Transverse colon (tissue), 4 donors: ENCODE measurements at regions not wholly inside any gene's neighbourhood (a gene's known extent, or its start where the extent isn't known, plus 50 kb on each side); places are given as distances from the start of the nearest gene placed in this dataset.

Experiments used
- DNase-seq: peaks from one replicate; pipeline ENCODE4 v3.0.0-alpha.2; 2019
- H3K27ac ChIP-seq, 4 donors: fragments of 200-600 bp; sonication (generic); 2 replicates each; pipeline ENCODE4 v1.5.1; 2016 to 2018; ENCODE audit warnings: inconsistent platforms in 4 of 4
- H3K27me3 ChIP-seq: fragments of 200-600 bp; sonication (generic); 2 replicates; pipeline ENCODE4 v1.5.1; 2017; ENCODE audit warnings: inconsistent platforms
- H3K36me3 ChIP-seq, 4 donors: fragments of 200-600 bp; sonication (generic); 2 replicates each; pipeline ENCODE4 v1.5.1; 2017 to 2019; ENCODE audit warnings: inconsistent platforms in 4 of 4
- H3K4me1 ChIP-seq, 4 donors: fragments of 200-600 bp; sonication (generic); 2 replicates each; pipeline ENCODE4 v1.5.1; 2017 to 2020; ENCODE audit warnings: inconsistent platforms in 4 of 4
- H3K4me3 ChIP-seq, 4 donors: fragments of 200-600 bp; sonication (generic); 1 replicate in 1 of 4; 2 replicates in 3 of 4; pipeline versions ENCODE4 v1.5.1 to v1.6.1; 2017 to 2019; ENCODE audit warnings: inconsistent platforms in 4 of 4
- H3K9me3 ChIP-seq, 2 donors: fragments of 200-600 bp; sonication (generic); 2 replicates each; pipeline ENCODE4 v1.5.1; 2017 to 2019; ENCODE audit warnings: inconsistent platforms in 2 of 2
- EP300 ChIP-seq: sonication (generic); formaldehyde crosslinking; IDR thresholded peaks from one replicate; pipeline ENCODE4 v1.6.1; 2017; ENCODE audit warnings: antibody characterized with exemption, low read depth
- POLR2A ChIP-seq: fragments of 450-650 bp; IDR thresholded peaks from one replicate; pipeline ENCODE4 v1.6.1; 2016; ENCODE audit warnings: antibody characterized with exemption, mild to moderate bottlenecking, moderate library complexity
- POLR2AphosphoS5 ChIP-seq, 3 donors: sonication (generic); formaldehyde crosslinking; IDR thresholded peaks; one replicate each; pipeline ENCODE4 v1.6.1; 2016; ENCODE audit warnings: antibody characterized with exemption in 3 of 3
- WGBS, 2 donors: methylation state at CpG; one replicate each; pipeline ENCODE4 v1.1.5; 2018; ENCODE audit warnings: low coverage in 1 of 2; 5-methylcytosine and 5-hydroxymethylcytosine counted together
- in situ Hi-C, 4 donors: fragments of 200-750 bp; cut with MboI; loops; one replicate each; pipeline versions ENCODE4 v1.15.0 to v1.15.1; 2017; ENCODE audit warnings: low sequenced_read_pairs in 3 of 4, low pct_ligation_motif_present in 1 of 4, low pct_unique_long_range_greater_than_20kb in 1 of 4
- intact Hi-C: fragments of 100-400 bp; cut with DNase I; formaldehyde crosslinking; loops from one replicate; pipeline ENCODE4 v1.15.1; 2023; ENCODE audit warnings: low total_unique reads
- TF ChIP-seq, protein P1 (sequence below), 5 experiments: fragments of 200-600 bp in 3 of 5; fragments of 450-650 bp in 2 of 5; sonication (generic) in 3 of 5; IDR thresholded peaks; 1 replicate in 2 of 5; 2 replicates in 3 of 5; pipeline ENCODE4 v1.5.1; 2016 to 2017; ENCODE audit warnings: antibody characterized with exemption in 5 of 5, inconsistent platforms in 3 of 5, mild to moderate bottlenecking in 2 of 5, moderate library complexity in 1 of 5

DNA sequence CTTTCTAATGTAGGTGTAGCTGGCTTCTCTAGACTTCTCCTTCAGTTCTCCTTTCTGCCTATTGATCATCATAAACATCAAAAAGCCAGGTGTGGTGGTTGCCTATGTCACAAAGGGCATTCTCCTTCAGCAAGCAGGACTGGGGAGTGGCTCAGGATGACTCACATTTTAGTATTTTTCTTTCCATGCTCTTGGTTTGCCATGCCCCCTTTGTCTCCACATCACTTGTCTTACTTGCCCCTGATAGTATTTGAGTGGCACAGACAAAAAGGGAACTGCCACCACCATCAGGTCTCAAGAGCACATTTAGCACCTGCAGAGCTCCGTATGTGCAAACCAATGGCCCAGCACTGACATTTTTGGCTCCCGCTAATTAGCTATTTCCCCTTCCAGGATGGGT is 698.8 kb downstream of the DHX35 start:
- Histone ChIP-seq H3K27me3 (no peaks in the 10 kb centered on the region), H3K27ac (no peak overlapping the region), H3K4me1 (no peaks in the 10 kb centered on the region), H3K36me3 (no peaks in the 10 kb centered on the region), H3K9me3 (no peaks in the 10 kb centered on the region), H3K4me3 (no peak overlapping the region)
- in situ Hi-C loops = no loop called here
- WGBS, 2 donors = 88 to 93% methylated on average over 2 of the region's 2 CpGs
- TF ChIP-seq POLR2A (no peak), EP300 (no peak), POLR2AphosphoS5 (IDR thresholded peaks at IDR 0.05) (no peak)
- TF ChIP-seq, protein P1, sequence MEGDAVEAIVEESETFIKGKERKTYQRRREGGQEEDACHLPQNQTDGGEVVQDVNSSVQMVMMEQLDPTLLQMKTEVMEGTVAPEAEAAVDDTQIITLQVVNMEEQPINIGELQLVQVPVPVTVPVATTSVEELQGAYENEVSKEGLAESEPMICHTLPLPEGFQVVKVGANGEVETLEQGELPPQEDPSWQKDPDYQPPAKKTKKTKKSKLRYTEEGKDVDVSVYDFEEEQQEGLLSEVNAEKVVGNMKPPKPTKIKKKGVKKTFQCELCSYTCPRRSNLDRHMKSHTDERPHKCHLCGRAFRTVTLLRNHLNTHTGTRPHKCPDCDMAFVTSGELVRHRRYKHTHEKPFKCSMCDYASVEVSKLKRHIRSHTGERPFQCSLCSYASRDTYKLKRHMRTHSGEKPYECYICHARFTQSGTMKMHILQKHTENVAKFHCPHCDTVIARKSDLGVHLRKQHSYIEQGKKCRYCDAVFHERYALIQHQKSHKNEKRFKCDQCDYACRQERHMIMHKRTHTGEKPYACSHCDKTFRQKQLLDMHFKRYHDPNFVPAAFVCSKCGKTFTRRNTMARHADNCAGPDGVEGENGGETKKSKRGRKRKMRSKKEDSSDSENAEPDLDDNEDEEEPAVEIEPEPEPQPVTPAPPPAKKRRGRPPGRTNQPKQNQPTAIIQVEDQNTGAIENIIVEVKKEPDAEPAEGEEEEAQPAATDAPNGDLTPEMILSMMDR (IDR thresholded peaks at IDR 0.05) = no peak
- no peak for DNase-seq
- intact Hi-C loops = no loop called here

- in situ Hi-C loops (no loop called here), intact Hi-C loops (no loop called here)
- Histone ChIP-seq H3K27ac (no peak overlapping the region), H3K9me3 (no peaks in the 10 kb centered on the region), H3K36me3 (no peaks in the 10 kb centered on the region), H3K4me1 (no peaks in the 10 kb centered on the region), H3K4me3 (no peak overlapping the region), H3K27me3 (no peaks in the 10 kb centered on the region)
- DNase-seq = no peak
- WGBS, 2 donors = 29 to 88% methylated on average over 1 of the region's 1 CpG
- TF ChIP-seq POLR2AphosphoS5 (IDR thresholded peaks at IDR 0.05) (no peak), POLR2A (no peak), EP300 (no peak)
- TF ChIP-seq, protein P1 (IDR thresholded peaks at IDR 0.05) = no peak
Observed at GRCh38 chr20:39660226-39660625, 698.1 kb downstream of the DHX35 start.

DNA sequence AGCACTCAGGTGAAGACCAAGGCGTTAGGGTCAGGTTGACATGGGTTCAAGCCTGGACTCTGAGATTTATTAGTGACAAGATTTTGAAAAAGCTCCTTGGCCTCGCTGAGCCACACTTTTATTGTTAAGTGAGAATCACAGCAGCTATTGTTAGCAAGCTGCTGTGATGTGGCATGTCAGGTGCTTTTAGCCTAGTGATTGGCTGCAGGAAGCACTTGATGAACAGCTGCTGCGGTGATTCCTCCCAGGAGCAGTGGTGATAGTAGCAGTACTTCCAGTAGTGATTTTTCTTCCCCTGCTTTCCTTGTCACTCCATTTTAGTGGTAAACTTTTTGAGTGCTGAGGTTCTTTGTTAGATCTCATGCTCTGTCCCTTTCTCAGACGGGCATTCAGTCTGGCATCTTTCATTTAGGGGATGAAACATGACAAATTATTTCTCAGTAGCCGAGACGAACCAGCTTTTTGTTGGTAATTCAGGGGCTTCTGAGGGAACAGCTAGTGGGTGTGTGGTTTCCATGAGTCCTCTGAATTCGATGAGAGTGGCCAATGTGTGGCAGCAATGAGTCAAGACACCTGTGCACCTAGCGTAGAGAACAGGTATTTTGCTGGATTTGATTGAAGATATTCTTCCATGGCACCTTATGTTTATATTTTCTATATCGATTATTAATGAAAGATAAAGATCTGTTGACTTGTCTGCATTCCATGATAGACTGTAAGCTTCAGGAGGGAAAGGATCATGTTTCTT is 696.7 kb downstream of the DHX35 start:
- no peak overlapping the region for H3K27ac ChIP-seq
- intact Hi-C loops (no loop called here), in situ Hi-C loops (no loop called here)
- WGBS, 2 donors = 79% methylated on average over 4 to 9 of the region's 9 CpGs
- no peaks in the 10 kb centered on the region for H3K36me3 ChIP-seq
- no peak for TF ChIP-seq POLR2AphosphoS5 (IDR thresholded peaks at IDR 0.05)
- TF ChIP-seq, protein P1 (IDR thresholded peaks at IDR 0.05) = no peak
- peaks cover 0 to 6% (median 0%) of the 10 kb centered on the region in 4 donors for H3K4me1 ChIP-seq
- no peak for DNase-seq
- H3K27me3 ChIP-seq = no peaks in the 10 kb centered on the region
- no peaks in the 10 kb centered on the region for H3K9me3 ChIP-seq
- no peak overlapping the region for H3K4me3 ChIP-seq

- 57% methylated on average over 4 of the region's 4 CpGs; no CpG with 5 or more reads in 1 of the 2 donors for WGBS, 2 donors
Observed at GRCh38 chr20:39654171-39654570, 692.0 kb downstream of the DHX35 start.

More at GRCh38 chr20:39654171-39654570, 692.0 kb downstream of the DHX35 start:
- no peaks in the 10 kb centered on the region for H3K36me3 ChIP-seq
- no peak for TF ChIP-seq EP300
- TF ChIP-seq POLR2A = no peak
- TF ChIP-seq, protein P1 (IDR thresholded peaks at IDR 0.05) = no peak
- TF ChIP-seq POLR2AphosphoS5 (IDR thresholded peaks at IDR 0.05) = no peak
- intact Hi-C loops (no loop called here), in situ Hi-C loops (no loop called here)
- H3K27ac ChIP-seq = no peak overlapping the region
- H3K4me3 ChIP-seq = no peak overlapping the region
- DNase-seq = no peak
- no peaks in the 10 kb centered on the region for H3K9me3 ChIP-seq
- H3K27me3 ChIP-seq = no peaks in the 10 kb centered on the region
- H3K4me1 ChIP-seq = peaks cover 0 to 6% (median 0%) of the 10 kb centered on the region in 4 donors
